ENCODE measurements at regions not wholly inside any gene's neighbourhood (a gene's known extent, or its start where the extent isn't known, plus 50 kb on each side); places are given as distances from the start of the nearest gene placed in this dataset.

DNA sequence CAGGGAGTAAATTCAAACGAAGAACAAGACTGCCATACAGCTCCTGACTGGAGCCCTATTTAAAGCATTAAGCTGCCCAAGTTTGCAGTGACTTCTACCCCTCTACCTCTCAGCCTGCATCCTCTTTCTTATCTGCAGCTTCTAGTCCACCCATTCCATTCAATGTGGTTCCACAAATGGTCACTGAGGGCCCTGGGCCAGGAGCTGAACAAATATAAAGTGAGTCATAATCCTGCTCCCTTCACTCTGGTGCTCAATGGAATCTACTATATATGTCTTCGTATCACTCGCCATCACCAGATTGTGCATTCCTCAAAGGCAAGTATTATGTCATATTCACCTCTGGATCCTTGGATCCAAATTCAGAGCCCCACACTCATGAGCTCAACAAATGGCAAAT is 398.7 kb downstream of the BRINP2 start:
- TF ChIP-seq, protein P1, sequence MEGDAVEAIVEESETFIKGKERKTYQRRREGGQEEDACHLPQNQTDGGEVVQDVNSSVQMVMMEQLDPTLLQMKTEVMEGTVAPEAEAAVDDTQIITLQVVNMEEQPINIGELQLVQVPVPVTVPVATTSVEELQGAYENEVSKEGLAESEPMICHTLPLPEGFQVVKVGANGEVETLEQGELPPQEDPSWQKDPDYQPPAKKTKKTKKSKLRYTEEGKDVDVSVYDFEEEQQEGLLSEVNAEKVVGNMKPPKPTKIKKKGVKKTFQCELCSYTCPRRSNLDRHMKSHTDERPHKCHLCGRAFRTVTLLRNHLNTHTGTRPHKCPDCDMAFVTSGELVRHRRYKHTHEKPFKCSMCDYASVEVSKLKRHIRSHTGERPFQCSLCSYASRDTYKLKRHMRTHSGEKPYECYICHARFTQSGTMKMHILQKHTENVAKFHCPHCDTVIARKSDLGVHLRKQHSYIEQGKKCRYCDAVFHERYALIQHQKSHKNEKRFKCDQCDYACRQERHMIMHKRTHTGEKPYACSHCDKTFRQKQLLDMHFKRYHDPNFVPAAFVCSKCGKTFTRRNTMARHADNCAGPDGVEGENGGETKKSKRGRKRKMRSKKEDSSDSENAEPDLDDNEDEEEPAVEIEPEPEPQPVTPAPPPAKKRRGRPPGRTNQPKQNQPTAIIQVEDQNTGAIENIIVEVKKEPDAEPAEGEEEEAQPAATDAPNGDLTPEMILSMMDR (conservative IDR thresholded peaks at IDR 0.05 in 1 of 2, IDR thresholded peaks at IDR 0.05 in 1 of 2; ENCODE audit: low read depth in 1 of 2, low read length in 2 of 2), result no peak
- no peak for TF ChIP-seq EZH2 (IDR thresholded peaks at IDR 0.05; ENCODE audit: low read length, missing control alignments)
